ENCODE measurements at regions not wholly inside any gene's neighbourhood (a gene's known extent, or its start where the extent isn't known, plus 50 kb on each side); places are given as distances from the start of the nearest gene placed in this dataset.

DNA sequence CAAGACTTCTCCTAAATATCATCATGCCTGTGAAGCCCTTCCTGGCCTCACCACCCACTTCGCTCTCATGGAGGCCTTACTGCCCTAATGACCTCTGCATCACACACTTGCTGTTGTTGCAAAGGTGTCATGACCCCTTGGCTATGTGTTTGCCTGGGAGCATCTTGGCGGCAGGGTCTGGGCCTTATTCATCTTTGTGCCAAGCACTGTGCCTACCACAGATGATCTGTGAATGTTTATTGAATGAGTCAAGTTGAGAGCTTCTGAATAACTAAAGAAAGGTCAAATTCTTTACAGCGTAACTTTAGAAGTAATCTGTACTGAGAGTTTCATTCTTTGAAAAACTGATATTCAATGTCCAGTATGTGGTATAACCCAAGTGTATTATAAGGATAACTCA, 113.3 kb downstream of the TTC8 start:
- no peak for TF ChIP-seq POLR2AphosphoS5 (IDR thresholded peaks at IDR 0.05)
- TF ChIP-seq, protein P1, sequence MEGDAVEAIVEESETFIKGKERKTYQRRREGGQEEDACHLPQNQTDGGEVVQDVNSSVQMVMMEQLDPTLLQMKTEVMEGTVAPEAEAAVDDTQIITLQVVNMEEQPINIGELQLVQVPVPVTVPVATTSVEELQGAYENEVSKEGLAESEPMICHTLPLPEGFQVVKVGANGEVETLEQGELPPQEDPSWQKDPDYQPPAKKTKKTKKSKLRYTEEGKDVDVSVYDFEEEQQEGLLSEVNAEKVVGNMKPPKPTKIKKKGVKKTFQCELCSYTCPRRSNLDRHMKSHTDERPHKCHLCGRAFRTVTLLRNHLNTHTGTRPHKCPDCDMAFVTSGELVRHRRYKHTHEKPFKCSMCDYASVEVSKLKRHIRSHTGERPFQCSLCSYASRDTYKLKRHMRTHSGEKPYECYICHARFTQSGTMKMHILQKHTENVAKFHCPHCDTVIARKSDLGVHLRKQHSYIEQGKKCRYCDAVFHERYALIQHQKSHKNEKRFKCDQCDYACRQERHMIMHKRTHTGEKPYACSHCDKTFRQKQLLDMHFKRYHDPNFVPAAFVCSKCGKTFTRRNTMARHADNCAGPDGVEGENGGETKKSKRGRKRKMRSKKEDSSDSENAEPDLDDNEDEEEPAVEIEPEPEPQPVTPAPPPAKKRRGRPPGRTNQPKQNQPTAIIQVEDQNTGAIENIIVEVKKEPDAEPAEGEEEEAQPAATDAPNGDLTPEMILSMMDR (IDR thresholded peaks at IDR 0.05): no peak

Measured in sigmoid colon (tissue), 4 donors.